Large intestine (tissue), 3 donors: ENCODE measurements at regions not wholly inside any gene's neighbourhood (a gene's known extent, or its start where the extent isn't known, plus 50 kb on each side); places are given as distances from the start of the nearest gene placed in this dataset.

Experiments
- DNase-seq, 2 donors: peaks; one replicate each; pipeline versions ENCODE4 v3.0.0 to v3.0.0-alpha.2; 2013
- H3K27ac ChIP-seq: one replicate; pipeline ENCODE4 v1.5.1; 2013; ENCODE audit warnings: low read length
- H3K27me3 ChIP-seq: 2 replicates; pipeline ENCODE4 v1.6.1; 2013; ENCODE audit warnings: low read length; ENCODE audit not compliant: control insufficient read depth, insufficient read depth
- H3K36me3 ChIP-seq: 2 replicates; pipeline ENCODE4 v1.6.1; 2013; ENCODE audit warnings: low read length; ENCODE audit not compliant: control insufficient read depth, insufficient read depth
- H3K4me1 ChIP-seq: one replicate; pipeline ENCODE4 v1.6.1; 2013; ENCODE audit warnings: low read length; ENCODE audit not compliant: control insufficient read depth, insufficient read depth
- H3K4me3 ChIP-seq: one replicate; pipeline ENCODE4 v1.5.1; 2013; ENCODE audit warnings: low read length
- H3K9me3 ChIP-seq: one replicate; pipeline ENCODE4 v1.6.1; 2013; ENCODE audit warnings: mild to moderate bottlenecking, low read depth, low read length, moderate library complexity; ENCODE audit not compliant: control insufficient read depth
- WGBS: methylation state at CpG from one replicate; pipeline ENCODE4 v1.1.5; 2013; ENCODE audit warnings: low lambda C conversion rate; ENCODE audit not compliant: insufficient coverage; 5-methylcytosine and 5-hydroxymethylcytosine counted together

DNA sequence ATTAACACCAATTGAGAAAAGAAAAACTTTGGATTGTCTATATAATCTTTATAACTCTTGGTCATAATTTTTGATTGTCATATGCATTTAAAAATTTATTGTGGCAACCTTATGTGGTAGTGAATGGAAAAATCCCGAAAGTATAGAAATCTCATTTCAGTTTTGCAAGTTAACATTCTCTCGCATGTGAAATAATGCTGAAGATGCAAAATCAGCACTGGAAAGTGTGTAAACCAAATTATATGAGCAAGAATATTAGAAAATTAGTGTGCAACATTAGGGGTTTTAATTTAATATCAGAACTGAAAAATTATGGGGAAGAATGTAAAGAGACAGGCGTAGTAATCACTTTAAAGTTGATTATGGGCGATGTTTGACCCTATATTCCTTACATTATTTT, 1472.8 kb downstream of the PCDH7 start:
- peaks cover 4% of the 10 kb centered on the region for H3K9me3 ChIP-seq
- H3K4me1 ChIP-seq: no peaks in the 10 kb centered on the region
- H3K36me3 ChIP-seq: no peaks in the 10 kb centered on the region
- DNase-seq: no peak
- H3K27me3 ChIP-seq: no peaks in the 10 kb centered on the region
- WGBS: 75% methylated on average over 4 of the region's 4 CpGs
- no peak overlapping the region for H3K4me3 ChIP-seq
- H3K27ac ChIP-seq: no peak overlapping the region

DNA sequence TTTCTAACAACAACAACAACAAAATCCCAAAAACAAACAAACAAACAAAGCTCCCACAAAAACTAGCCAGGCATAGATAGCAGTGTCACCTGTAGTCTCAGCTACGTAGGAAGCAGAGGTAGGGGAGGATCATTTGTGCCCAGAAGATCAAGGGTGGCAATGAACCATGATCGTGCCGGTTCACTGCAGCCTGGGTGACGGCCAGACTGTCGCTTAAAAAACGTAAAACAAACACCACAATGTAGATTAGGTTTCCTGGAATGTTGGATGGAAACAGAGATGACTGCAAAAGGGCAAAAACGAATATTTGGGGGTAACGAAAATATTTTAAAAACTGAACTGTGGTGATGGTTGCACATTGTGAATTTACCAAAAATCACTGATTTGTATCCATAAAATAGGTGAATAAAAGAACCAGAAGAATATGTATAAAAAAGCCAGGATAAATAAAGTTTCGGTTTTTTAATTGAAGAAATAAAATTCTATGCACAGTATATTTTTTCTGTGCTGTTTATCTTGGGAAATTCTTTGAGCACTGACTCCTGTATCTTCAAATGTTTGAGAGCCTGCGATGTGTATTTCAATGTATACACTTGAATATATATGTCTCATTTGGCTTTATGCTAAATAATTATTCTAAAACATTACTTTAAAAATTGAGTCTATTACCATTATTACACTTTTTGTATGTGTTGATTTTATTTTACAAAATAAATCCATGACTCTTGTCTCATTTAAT, 1477.0 kb downstream of the PCDH7 start:
- H3K36me3 ChIP-seq: no peaks in the 10 kb centered on the region
- H3K9me3 ChIP-seq: no peaks in the 10 kb centered on the region
- H3K27ac ChIP-seq: no peak overlapping the region
- H3K4me3 ChIP-seq: no peak overlapping the region
- WGBS: 60% methylated on average over 6 of the region's 10 CpGs
- no peak for DNase-seq
- H3K4me1 ChIP-seq: no peaks in the 10 kb centered on the region
- H3K27me3 ChIP-seq: no peaks in the 10 kb centered on the region

DNA sequence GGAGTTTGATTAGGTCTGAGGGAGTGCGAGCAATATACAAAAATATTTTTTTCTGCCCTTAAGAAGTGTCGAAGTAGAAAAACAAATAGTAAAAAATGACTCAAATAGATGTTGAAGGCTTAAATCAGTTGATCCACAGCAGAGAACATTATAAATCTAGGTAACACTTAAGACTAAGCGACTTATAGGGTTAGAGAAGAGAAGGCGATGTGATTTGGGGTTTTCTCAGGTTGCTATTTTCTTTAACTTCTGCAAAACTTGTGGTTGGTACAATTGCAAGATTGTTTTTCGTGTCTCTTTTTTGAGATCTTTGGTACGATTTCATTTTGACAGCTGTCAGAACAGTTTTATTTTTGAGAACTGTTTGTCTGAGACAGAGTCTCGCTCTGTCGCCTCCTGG, 1479.5 kb downstream of the PCDH7 start:
- no peaks in the 10 kb centered on the region for H3K27me3 ChIP-seq
- H3K36me3 ChIP-seq: no peaks in the 10 kb centered on the region
- H3K27ac ChIP-seq: no peak overlapping the region
- H3K4me3 ChIP-seq: no peak overlapping the region
- 58% methylated on average over 3 of the region's 8 CpGs for WGBS
- DNase-seq: no peak
- no peaks in the 10 kb centered on the region for H3K4me1 ChIP-seq
- H3K9me3 ChIP-seq: no peaks in the 10 kb centered on the region

GRCh38 chr4:32203340-32203739, 1483.2 kb downstream of the PCDH7 start:
- no peaks in the 10 kb centered on the region for H3K4me1 ChIP-seq
- H3K27ac ChIP-seq: no peak overlapping the region
- H3K36me3 ChIP-seq: no peaks in the 10 kb centered on the region
- no peak for DNase-seq
- no peaks in the 10 kb centered on the region for H3K27me3 ChIP-seq
- H3K4me3 ChIP-seq: no peak overlapping the region
- H3K9me3 ChIP-seq: no peaks in the 10 kb centered on the region

- Histone ChIP-seq H3K36me3 (no peaks in the 10 kb centered on the region), H3K4me1 (no peaks in the 10 kb centered on the region), H3K4me3 (no peak overlapping the region), H3K9me3 (no peaks in the 10 kb centered on the region), H3K27me3 (no peaks in the 10 kb centered on the region), H3K27ac (no peak overlapping the region)
- no CpG with 5 or more reads among the region's 3 CpGs for WGBS
- no peak for DNase-seq
These were observed 1486.6 kb downstream of the PCDH7 start for GRCh38 chr4:32206756-32207155.

GRCh38 chr4:32207456-32207855, 1487.3 kb downstream of the PCDH7 start:
- no peaks in the 10 kb centered on the region for H3K27me3 ChIP-seq
- H3K27ac ChIP-seq: no peak overlapping the region
- H3K36me3 ChIP-seq: no peaks in the 10 kb centered on the region
- DNase-seq: no peak
- H3K9me3 ChIP-seq: no peaks in the 10 kb centered on the region
- H3K4me3 ChIP-seq: no peak overlapping the region
- H3K4me1 ChIP-seq: no peaks in the 10 kb centered on the region

GRCh38 chr4:32215277-32215676, 1495.1 kb downstream of the PCDH7 start:
- no peaks in the 10 kb centered on the region for H3K4me1 ChIP-seq
- DNase-seq: no peak
- H3K9me3 ChIP-seq: no peaks in the 10 kb centered on the region
- no peaks in the 10 kb centered on the region for H3K27me3 ChIP-seq
- no peak overlapping the region for H3K27ac ChIP-seq
- no peaks in the 10 kb centered on the region for H3K36me3 ChIP-seq
- WGBS: no CpG with 5 or more reads among the region's 10 CpGs
- H3K4me3 ChIP-seq: no peak overlapping the region

DNA sequence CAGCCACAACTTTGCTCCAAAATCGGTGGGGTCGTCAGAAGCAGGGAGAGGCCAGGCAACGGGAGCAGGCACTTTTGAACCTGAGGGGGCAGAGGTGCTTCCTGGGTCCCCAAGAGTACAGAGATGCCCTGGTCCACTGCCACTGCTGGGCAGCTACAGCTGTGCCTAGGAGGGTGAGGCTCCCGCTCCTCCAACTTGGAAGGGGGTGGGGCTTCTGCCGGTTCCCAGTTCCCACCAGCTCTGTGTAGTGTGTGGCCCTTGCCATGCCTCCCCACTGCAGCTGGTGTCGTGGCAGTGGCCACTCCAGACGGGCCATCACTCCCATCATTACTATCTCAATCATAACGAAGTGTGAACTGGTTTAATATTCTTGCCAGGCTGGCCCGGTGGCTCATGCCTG, 1496.3 kb downstream of the PCDH7 start:
- H3K36me3 ChIP-seq: no peaks in the 10 kb centered on the region
- DNase-seq: no peak
- H3K4me1 ChIP-seq: no peaks in the 10 kb centered on the region
- no peaks in the 10 kb centered on the region for H3K27me3 ChIP-seq
- no peak overlapping the region for H3K27ac ChIP-seq
- no peaks in the 10 kb centered on the region for H3K9me3 ChIP-seq
- H3K4me3 ChIP-seq: no peak overlapping the region
- WGBS: no CpG with 5 or more reads among the region's 9 CpGs

DNA sequence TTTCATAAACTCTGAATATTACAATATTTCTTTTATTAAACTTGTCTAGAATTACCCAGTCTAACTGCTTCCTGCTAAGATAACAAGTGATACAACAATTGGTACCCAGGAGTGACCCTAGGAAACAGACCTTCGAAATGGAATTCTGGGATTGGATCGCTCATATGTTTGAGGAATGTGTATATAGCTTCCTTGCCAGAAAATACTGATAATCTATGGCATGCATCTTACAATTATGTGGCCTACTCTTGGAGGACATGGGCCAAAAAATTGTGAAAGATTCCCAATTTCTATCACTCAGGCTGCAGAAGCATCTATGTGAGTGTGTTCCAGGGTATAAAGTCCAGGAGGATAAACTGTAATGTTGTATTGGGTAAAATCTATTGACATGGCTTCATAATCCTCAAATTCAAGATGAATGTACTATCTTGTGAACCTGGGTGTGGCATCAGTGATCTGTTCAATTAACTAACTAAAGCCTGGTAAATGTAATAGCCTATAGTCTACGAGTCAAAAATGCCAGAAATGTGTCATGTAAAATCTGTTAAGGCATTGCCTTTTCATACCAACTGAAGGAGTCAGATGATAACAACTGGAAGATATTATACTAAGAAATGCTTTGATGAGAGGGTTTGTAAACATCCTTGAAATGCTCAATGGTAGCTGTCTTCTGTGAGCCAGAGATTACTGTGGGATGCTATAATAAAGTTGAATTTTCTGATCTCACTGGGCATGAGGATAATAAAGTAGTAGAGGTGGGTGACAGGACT, 1499.3 kb downstream of the PCDH7 start:
- no peaks in the 10 kb centered on the region for H3K36me3 ChIP-seq
- no peak for DNase-seq
- H3K4me3 ChIP-seq: no peak overlapping the region
- H3K4me1 ChIP-seq: no peaks in the 10 kb centered on the region
- H3K27me3 ChIP-seq: no peaks in the 10 kb centered on the region
- H3K9me3 ChIP-seq: no peaks in the 10 kb centered on the region
- no CpG with 5 or more reads among the region's 3 CpGs for WGBS
- no peak overlapping the region for H3K27ac ChIP-seq

DNA sequence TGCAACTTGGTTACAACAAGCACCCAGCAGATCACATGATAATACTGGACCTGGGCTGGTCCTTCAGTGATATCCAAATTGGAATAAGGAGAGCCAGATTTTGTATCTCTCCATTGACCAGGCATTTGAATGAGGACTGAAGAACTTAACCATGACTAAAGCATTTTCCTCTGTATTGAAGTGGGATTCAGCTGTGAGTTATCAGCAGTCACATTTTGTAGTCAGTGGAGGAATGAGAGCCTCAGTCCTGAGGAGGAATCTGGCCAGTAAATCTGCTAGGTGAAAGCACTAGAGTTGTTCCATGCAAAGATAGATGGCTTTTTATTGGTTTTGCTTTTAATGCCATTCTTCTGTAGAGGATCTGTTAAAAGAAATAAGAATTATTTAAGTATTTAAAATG, 1506.0 kb downstream of the PCDH7 start:
- DNase-seq: no peak
- no peaks in the 10 kb centered on the region for H3K36me3 ChIP-seq
- H3K4me3 ChIP-seq: no peak overlapping the region
- no peak overlapping the region for H3K27ac ChIP-seq
- H3K9me3 ChIP-seq: peaks cover 2% of the 10 kb centered on the region
- no peaks in the 10 kb centered on the region for H3K4me1 ChIP-seq
- no peaks in the 10 kb centered on the region for H3K27me3 ChIP-seq

DNA sequence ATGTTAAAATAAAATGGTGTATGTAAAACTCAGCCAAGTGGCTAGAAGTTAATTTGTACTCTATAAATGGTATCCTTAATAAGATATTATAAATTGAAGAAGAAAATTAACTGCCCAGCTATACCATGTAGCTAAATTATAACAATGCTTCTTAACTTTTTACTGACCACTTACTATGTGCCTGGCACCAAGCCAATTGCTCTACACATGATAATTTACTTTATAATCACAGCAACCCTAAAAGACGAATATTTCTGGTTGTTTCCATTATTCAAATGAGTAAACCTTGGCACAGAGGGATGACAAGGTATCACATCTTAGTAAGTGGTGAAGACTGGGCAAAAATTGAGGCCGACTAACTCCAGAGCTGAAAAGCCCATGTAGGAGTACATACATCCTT, 1506.6 kb downstream of the PCDH7 start:
- Histone ChIP-seq H3K9me3 (peaks cover 2% of the 10 kb centered on the region), H3K36me3 (no peaks in the 10 kb centered on the region), H3K27me3 (no peaks in the 10 kb centered on the region), H3K4me3 (no peak overlapping the region), H3K4me1 (no peaks in the 10 kb centered on the region), H3K27ac (no peak overlapping the region)
- DNase-seq: no peak
- 79% methylated on average over 2 of the region's 2 CpGs for WGBS
